GM19452 (cell line): ENCODE measurements at regions not wholly inside any gene's neighbourhood (a gene's known extent, or its start where the extent isn't known, plus 50 kb on each side); places are given as distances from the start of the nearest gene placed in this dataset.
A peak's percentile ranks its signal among the peaks of the same experiment; 100 is the strongest.
"Not testable (repeated sequence)": the region's sequence is repeated elsewhere in the genome, so short reads cannot be mapped to it uniquely, and the experiment has no call there.

Experiments used
- ATAC-seq: cut with Tn5 transposase; IDR thresholded peaks from one replicate; pipeline ENCODE4 v1.9.1; 2021; ENCODE audit not compliant: unreplicated experiment

DNA sequence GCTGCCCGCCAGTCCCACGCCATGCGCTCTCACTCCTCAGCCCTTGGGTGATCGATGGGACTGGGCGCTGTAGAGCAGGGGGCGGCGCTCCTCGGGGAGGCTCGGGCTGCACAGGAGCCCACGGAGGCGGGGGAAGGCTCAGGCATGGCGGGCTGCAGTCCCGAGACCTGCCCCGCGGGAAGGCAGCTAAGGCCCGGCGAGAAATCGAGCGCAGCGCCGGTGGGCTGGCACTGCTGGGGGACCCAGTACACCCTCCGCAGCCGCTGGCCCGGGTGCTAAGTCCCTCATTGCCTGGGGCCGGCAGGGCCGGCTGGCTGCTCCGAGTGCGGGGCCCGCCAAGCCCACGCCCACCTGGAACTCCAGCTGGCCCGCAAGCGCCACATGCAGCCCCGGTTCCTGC lies 102.2 kb upstream of the PDE10A start:
- ATAC-seq, result not testable (repeated sequence)

DNA sequence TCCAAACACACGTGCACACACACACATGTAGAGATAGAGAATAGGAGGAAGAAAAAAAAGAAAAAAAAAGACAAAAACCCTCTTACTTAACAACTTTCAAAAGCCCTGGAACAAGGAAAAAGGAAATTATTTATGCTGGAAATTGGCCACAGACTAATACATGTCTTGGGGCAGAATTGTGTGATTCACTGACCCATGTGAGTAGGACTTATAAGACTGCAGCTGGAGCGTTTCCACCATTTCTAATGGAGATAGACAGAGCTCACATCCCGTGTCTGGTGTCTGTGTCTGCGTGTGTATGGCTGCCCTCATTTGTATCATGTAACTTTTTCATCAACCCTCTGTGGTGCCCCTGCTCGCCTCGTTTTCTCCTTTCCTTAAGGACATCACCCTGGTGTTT lies 99.8 kb upstream of the PDE10A start:
- no peak for ATAC-seq

DNA sequence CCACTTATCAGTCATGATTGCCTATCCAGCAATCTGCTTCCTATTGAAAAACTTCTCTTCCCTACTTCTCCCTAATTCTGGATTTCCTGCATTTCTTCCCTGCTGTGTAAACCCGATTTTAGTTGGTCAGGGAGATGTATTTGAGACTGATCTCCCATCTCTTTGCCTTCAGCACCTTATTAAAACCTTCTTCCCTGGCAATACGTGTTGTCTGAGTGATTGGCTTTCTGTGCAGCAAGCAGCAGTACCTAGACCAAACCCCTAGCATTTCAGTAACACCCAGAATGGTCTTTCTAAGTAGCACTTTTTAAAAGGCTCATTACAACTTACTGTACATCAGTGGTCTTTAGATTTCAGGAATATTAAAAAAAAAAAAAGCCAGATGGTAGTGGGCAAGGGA lies 99.1 kb upstream of the PDE10A start:
- no peak for ATAC-seq

DNA sequence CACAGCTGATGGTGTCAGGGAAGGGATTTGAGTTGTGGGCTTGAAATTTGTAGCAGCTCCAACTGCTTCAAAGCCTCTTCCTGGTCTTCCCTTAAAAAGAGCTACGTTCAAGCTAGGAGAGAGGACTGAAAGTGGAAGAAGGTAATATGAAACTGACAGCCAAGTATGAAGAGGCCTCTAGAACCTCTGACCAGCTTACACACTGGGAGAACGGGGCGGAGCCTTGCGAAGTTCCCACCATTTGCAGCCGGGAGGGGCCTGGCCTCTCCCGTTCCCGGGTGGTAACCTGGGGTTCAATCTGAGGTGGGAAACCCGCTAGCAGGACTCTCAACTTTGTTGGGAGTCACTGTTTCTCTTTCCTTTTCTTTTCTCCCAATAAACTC lies 97.8 kb upstream of the PDE10A start:
- no peak for ATAC-seq

DNA sequence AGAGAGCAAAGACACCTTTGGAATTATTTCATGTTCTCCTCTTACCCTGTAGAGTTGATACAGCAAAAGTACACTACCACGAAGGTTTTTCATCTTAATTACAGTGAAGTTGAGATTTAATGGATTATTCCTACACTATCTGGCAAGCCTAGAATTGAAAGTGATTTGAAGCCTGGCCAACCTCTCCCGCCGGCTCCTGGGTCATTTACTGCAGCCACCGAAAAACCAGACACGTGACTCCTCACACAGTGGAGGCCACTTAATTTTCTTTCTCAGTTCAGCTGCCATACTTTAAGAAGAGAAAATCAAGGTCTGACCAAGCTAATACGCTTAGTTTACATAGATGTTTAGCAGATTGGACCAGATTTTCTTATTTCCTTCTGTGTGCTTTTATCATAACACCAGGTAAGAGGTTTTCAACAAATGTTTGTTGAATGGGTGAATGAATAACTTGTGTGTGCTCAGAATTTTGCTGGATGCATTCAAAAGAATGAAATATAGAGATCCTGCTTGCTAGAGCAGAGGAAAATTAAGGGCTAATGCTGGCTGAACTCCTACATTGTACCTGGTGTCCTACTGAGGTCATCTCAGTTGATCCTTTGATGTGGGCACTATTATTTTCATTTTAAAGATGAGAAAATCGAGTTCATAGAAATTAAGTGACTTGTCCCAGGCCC lies 97.2 kb upstream of the PDE10A start:
- ATAC-seq, result no peak

DNA sequence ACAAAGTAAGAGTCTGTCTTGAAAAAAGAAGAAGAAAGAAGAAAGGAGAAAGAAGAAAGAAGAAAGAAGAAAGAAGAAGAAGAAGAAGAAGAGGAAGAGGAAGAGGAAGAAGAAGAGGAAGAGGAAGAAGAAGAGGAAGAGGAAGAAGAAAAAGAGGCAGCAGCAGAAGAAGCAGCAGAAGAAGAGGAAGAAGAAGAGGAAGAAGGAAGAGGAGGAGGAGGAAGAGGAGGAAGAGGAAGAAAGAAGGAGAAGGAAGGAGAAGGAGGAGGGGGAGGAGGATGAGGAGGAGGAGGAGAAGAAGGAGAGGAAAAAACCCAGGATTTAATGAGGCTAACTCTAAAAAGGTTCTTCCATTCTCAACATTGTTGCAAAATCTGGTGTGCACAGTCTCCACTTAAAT lies 95.4 kb upstream of the PDE10A start:
- no peak for ATAC-seq

DNA sequence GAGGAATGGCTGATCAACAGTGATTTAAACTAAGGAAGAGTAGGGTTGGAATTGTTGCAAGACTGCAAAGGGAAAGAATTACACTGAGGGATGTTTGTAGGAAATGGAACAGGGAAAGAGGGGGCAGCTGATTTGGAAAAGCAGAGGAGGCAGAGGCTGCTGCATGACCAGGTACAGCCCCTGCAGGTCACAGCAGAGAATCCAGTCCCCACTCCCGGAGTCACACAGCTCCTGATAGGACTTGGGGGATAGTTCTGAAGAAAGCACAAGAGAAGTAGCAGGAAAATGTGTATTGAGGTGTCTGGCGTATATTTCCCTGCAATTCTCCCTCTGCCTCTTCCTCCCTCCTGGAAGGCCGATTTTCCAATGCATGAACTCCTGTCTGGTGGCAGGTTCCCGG lies 92.5 kb upstream of the PDE10A start:
- ATAC-seq, result no peak

DNA sequence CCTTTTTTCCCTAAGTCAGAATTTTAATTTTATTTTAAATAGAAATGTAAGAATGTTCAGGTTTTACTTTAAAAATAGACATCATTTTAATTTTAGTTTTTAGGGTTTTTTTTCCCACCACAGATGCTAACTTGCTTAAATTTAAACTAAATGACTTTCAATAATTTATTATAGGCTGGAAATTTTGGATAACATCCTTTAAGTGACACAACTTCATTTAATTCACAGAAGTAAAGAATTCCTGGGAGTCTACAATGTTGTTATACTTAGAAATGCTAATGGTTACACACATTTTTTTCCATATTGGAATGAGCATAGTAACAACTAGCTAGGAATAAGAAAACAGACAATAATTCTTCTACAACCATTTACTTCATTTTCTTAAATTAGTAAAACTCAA lies 90.5 kb upstream of the PDE10A start:
- no peak for ATAC-seq

DNA sequence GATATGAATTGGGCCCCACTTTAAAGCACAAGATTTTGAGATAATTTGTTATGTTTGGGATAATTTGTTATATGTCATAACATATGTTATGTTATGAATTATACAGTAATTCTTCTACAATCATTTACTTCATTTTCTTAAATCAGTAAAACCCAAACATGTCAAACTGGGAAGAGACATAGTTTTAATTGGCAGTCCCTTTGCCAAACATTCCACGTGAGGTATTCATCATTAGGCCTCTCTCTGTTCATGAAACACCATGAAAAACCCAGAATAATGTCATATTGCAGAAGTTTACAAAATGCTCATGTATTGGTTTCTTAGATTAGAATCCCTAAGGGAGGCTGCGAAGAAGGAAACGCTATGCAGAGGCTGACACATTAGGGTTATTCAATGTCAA lies 89.4 kb upstream of the PDE10A start:
- ATAC-seq, result no peak

DNA sequence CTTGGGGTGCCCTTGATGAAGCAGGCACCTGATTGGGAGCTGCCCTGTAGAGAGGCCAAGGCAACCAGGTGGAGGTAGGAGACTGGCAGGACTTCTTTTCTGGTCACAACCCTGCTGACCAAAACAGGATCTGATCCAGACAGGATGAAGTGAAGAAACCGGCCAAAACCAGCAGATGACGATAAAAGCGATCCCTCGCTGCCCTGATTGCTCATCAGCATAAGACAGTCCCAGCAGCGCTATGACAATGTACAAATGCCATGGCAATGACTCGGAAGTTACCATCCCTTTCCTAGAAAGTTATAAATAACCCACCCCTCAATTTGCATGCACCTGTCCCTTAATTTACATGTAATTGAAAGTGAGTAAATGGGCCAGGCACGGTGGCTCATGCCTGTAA lies 88.4 kb upstream of the PDE10A start:
- ATAC-seq, result no peak

DNA sequence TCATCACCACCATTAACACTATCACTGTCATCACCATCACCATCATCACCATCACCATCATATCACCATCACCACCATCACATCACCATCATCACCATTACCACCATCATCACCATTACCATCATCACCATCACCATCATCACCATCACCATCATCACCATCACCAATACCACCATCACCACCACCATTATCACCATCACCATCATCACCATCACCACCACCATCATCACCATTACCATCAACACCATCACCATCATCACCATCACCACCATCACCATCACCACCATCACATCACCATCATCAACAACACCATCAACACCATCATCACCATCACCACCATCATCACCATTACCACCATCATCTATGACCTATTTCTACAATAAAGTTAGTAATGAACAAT lies 86.1 kb upstream of the PDE10A start:
- no peak for ATAC-seq

DNA sequence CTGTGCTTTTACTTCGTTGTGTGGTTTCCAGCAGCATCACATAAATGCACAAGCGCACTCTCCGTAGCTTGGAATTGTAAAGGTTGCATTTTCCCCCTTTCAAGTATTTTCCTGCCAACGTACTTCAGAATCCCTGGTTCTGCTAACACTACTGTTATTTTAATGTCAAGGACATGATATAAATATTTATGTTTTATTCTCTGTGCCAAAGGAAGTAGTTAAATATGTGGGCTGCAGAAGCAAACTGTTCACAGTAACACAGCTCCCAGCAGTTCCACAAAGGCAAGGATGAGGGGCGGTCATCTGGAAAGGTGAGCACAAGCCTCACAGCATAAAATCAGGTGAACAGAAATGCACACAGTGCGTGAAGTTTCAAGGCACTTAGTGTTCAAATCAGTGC lies 85.3 kb upstream of the PDE10A start:
- ATAC-seq, result no peak

DNA sequence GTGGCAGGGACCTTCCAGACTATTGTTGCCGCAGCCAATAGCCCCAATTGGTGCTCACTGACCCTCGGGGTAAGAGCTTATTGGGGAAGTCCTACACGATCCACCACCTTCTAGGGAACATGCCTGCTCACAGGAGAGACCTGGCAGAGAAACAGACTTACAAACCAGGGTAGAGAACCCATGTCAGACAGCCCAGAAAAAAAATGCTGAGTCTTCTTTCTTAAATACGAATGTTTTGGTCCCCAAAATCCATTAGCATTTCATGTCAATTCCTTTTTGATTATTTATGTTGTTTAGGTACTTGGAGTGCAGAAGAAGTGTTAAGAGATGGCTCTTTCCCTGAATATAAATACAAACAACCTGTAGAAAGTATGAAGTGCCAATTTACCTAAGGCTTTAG lies 84.9 kb upstream of the PDE10A start:
- no peak for ATAC-seq

DNA sequence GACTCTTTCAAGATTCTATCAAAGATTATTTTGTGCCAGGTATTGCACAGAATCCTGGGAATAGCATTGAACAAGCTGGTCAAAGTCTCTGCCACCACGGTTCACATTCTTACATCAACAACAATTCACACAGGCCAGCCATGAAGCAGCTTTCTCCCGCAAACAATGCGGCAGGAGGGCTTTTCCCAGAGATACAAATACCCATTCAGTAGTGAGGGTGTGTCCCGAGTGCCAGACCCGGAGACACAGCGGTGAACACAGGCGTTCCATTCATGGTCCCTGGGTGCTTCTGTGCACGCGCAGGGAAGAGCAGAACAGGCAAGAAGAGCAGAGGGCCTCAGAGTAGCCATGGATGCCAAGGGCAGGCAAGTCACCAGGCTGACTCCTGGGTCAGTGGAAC lies 83.3 kb upstream of the PDE10A start:
- ATAC-seq, result no peak

DNA sequence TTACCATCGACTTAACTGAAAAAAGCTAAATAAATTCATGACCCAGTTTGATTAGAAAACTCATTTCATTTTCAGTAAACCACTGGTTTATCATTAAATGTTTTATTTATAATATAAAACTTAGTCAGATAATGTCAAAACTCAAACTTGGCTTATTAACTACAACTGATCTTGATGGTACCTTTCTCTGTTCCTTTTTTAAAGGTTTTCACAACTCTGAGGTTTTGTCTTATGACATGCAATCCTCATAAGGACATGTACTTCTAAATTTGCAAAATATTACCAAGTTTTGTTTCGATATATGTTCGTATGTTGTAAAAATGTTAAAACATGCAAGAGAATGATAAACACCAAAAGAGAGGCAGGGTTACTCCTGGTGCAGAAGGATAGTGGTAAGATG lies 82.5 kb upstream of the PDE10A start:
- ATAC-seq, result no peak

DNA sequence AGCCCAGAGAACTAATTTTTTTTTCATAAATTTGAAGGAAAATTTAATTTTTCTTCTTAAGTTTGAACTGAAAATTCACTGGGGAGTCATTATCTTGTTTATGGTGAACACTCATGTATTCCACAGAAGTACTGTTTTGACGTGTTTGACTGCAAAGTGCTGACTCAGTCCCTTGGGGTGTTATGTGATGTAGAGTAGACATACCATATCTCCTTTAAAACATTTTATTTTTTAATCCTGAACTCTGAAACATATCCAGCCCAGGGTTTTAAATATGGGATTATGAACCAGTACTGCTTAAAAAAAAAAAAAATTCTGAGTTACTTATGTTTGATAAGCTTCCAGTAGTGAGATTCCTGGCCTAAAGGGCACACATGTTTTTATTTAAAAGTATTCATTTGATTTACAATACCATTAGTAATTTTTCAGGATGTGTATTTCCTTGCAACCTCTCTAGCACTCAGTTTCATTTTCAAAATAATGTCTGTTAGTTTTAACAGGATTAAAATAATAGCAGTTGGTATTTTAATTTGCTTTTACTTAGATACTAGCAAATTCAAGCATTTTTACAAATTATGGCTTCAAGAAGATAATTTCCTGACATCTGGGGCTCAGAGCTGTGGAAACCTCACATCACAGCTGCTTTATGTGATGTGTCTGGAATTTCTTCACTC lies 81.7 kb upstream of the PDE10A start:
- no peak for ATAC-seq

DNA sequence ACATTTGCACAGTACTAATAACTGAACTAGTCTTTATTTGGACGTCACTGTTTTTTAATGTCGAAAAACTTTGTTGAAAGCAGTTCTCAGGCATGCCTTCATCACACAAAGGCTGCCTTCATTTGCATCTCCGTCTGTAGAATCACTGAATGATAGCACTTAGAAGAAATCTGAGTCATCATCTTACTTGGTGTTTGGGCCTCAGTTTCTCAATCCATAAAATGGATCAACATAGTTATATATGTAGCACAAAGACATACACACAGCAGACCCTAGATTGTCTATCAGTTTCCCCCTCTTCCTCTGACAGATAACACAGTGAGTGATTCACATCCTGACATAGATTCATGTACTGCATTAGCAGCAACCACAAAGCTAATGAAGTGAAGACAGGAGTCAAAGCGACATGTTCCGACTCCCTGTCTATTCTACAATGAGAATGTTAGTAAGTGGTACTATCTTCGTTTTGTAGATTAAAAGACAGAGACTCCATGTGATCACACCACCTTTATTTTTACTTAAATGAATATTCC lies 80.4 kb upstream of the PDE10A start:
- no peak for ATAC-seq

DNA sequence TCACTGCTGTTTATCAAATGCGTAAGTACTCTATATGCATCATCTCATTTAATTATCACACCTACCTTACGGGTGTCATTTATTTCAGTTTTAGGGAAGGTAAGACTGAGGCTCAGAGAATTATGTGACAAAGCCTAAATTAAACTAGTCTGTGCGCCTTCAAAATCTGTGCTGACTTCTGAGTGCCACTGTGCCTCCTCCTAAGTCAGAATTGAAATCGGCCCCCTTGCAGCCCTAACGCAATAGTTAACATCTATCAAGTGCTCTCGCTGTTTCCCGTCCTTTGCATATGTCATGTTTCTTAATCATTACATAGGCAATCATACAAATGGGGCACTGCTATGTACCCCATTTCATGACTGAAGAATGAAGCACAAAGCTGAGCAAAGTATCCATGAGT lies 79.0 kb upstream of the PDE10A start:
- ATAC-seq, result no peak

DNA sequence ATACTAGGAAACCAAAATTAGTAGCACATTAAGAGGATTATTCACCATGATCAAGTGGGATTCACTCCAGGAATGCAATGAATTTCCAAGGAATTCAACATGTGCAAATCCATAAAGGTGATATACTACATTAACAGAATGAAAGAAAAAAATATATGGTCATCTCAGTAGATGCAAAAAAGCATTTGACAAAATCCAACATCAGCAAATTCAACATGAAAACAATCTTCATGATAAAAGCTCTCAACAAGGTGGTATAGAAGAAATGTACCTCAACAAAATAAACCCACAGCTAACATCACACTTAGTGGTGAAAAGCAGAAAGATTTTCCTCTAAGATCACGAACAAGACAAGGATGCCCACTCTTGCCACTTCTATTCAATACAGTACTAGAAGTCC lies 74.4 kb upstream of the PDE10A start:
- ATAC-seq, result no peak

DNA sequence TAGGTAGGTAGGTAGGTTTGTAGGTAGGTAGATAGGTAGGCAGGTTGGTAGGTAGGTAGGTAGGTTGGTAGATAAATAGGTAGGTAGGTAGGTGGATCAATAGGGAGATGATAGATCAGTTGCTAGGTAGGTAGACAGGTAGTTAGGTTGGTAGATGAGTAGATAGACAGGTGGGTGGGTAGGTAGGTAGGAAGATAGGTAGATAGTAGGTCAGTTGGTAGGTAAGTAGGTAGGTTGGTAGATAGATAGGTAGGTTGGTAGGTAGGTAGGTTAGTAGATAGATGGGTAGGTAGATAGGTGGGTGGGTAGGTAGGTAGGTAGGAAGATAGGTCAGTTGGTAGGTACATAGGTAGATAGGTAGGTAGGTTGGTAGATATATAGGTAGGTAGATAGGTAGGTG lies 72.0 kb upstream of the PDE10A start:
- ATAC-seq, result no peak

DNA sequence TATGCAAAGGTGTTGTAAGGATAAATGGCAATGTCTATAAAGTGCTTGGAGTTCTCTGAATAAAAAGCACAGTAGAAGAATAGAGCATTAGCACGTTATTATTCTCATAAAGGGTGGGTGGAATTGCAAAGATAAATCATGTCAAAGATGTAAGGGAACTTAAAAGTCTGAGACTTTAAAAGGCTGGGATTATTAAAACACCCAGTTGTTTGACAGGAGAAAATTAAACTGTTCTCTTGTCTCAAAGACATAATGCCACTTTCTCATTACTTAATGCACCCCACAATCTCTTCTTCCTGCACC lies 70.4 kb upstream of the PDE10A start:
- no peak for ATAC-seq

DNA sequence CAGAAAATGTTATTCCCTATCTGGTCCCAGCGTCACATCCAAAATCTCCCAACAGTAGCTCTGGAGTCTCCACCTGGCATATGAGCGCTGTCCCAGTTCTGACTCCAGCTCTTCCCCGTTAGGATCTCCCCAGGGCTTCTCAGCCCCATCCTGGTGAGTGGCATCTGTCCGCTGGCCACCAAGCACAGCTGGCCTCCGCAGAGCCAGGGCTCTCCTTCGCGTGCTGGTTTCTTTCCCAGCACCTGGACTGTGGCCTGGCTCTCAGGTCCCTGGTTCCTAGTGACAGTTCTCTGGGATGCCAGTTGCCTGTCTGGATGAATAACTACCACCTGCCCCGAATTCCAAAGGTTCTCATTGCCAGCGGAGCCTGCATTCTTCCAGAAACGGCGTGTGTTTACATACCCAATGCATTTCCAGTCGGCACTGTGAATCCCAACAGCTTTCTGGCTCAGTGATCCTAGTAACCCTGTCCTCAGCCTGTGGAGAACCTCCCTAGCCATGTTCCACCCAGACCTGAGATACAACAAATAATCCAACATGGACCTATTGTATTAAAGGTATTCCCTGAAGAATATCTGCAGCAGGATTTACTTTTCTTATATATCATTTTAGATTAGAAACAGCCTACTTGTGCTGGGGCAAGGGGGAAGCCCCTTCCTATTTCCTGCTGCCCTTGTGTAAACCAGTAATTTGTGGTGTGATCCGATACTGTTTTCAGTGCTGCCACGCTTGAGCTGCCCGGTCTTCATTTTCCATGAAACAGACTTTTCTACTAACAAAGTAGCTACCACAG lies 69.9 kb upstream of the PDE10A start:
- peak; percentile 82 for ATAC-seq
